Stimulated activated CD8-positive, alpha-beta memory T cell treated with anti-CD3 and anti-CD28 coated beads, Interleukin-4, amount 100 ng/mL, for 4 hours (primary cell): ENCODE measurements at regions not wholly inside any gene's neighbourhood (a gene's known extent, or its start where the extent isn't known, plus 50 kb on each side); places are given as distances from the start of the nearest gene placed in this dataset.

Source experiments
- DNase-seq, 2 donors: peaks; one replicate each; pipeline ENCODE4 v3.0.0-alpha.2; 2020; ENCODE audit warnings: low read depth in 2 of 2, low spot score in 1 of 2

GRCh38 chr2:212871597-212871996, 279.8 kb downstream of the IKZF2 start:
- DNase-seq, result no peak

- DNase-seq, result no peak
Measured at GRCh38 chr2:212864186-212864585, 287.2 kb downstream of the IKZF2 start.

- no peak for DNase-seq
Measured at GRCh38 chr2:212863185-212863588, 288.2 kb downstream of the IKZF2 start.

- no peak for DNase-seq
Measured at GRCh38 chr2:212858496-212858895, 292.9 kb downstream of the IKZF2 start.

- DNase-seq, result no peak
Measured at GRCh38 chr2:212854771-212855170, 296.6 kb downstream of the IKZF2 start.

- no peak for DNase-seq
Measured at GRCh38 chr2:212854116-212854515, 297.3 kb downstream of the IKZF2 start.

GRCh38 chr2:212845941-212846340, 305.5 kb downstream of the IKZF2 start:
- DNase-seq, result no peak

GRCh38 chr2:212843409-212844199, 305.0 kb upstream of the ERBB4 start:
- no peak for DNase-seq

- DNase-seq, result no peak
Measured at GRCh38 chr2:212842544-212843185, 304.1 kb upstream of the ERBB4 start.

- DNase-seq, result no peak
Measured at GRCh38 chr2:212841460-212841859, 302.9 kb upstream of the ERBB4 start.

GRCh38 chr2:212832211-212833195, 293.9 kb upstream of the ERBB4 start:
- DNase-seq, result no peak

- DNase-seq, result no peak
Measured at GRCh38 chr2:212831671-212832199, 293.1 kb upstream of the ERBB4 start.

GRCh38 chr2:212816267-212816666, 277.7 kb upstream of the ERBB4 start:
- DNase-seq, result no peak

GRCh38 chr2:212815453-212815852, 276.9 kb upstream of the ERBB4 start:
- DNase-seq, result peak in 1 of 2 donors; percentile 4

GRCh38 chr2:212814941-212815340, 276.3 kb upstream of the ERBB4 start:
- DNase-seq, result no peak

- no peak for DNase-seq
Measured at GRCh38 chr2:212811921-212812320, 273.3 kb upstream of the ERBB4 start.

- no peak for DNase-seq
Measured at GRCh38 chr2:212811036-212811805, 272.6 kb upstream of the ERBB4 start.

GRCh38 chr2:212797484-212798205, 259.0 kb upstream of the ERBB4 start:
- no peak for DNase-seq

GRCh38 chr2:212794471-212794870, 255.9 kb upstream of the ERBB4 start:
- no peak for DNase-seq

GRCh38 chr2:212791569-212791968, 253.0 kb upstream of the ERBB4 start:
- DNase-seq, result no peak
